ENCODE measurements at regions not wholly inside any gene's neighbourhood (a gene's known extent, or its start where the extent isn't known, plus 50 kb on each side); places are given as distances from the start of the nearest gene placed in this dataset.

DNA sequence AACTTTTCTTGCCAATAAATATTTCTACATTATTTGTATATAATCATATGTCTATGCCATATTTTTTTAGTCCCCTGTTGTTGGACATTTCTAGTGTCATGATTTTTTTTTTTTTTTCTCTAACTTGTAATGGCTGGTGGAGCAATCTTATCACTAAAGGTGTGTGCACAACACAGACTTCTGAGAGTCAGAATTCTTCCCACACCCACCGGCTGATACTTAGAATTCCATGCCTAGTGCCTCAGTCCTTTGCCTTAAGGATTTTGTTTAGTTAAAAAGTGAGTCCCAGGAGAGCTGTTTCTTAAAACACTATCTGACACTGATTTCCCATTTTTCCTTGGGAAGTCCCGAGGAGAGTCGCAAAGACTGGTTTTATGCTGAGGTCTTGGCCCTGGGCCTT lies 87.7 kb upstream of the BARX2 start:
- DNase-seq (ENCODE audit: low spot score) (no peak), ATAC-seq (ENCODE audit: low read depth) (no peak)
- TF ChIP-seq CTCF (IDR thresholded peaks at IDR 0.05; ENCODE audit: poor library complexity, severe bottlenecking): no peak
- H3K36me3 ChIP-seq (ENCODE audit: low read depth): no peaks in the 10 kb centered on the region
- H3K9me3 ChIP-seq (ENCODE audit: severe bottlenecking): no peaks in the 10 kb centered on the region
- H3K4me3 ChIP-seq (ENCODE audit: severe bottlenecking): no peak overlapping the region
- no peak overlapping the region for H3K27ac ChIP-seq (ENCODE audit: poor library complexity, severe bottlenecking)
- no peaks in the 10 kb centered on the region for H3K4me1 ChIP-seq (ENCODE audit: insufficient read depth, poor library complexity, severe bottlenecking)
- H3K27me3 ChIP-seq (ENCODE audit: insufficient read depth, poor library complexity, severe bottlenecking): no peaks in the 10 kb centered on the region

DNA sequence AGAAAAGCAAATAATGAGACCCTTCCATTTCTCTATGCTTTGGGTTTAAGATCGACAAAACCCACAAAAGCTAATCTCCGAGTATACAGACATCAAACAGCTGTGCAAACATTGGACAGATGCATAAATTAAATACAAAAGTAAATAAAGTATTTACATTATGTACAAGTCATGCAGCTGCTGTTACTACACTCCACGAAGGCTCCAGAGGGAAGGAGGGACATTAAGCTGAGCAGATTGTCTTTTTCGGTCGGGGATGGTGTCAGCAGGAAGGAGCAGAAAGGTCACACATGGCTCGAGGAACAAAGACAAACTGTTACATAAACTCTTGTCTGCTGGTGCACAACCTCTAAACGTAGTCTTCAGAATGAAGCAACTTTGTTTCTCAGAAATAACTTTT lies 88.8 kb upstream of the BARX2 start:
- Histone ChIP-seq H3K9me3 (ENCODE audit: severe bottlenecking) (no peaks in the 10 kb centered on the region), H3K4me1 (ENCODE audit: insufficient read depth, poor library complexity, severe bottlenecking) (no peaks in the 10 kb centered on the region), H3K36me3 (ENCODE audit: low read depth) (no peaks in the 10 kb centered on the region), H3K27me3 (ENCODE audit: insufficient read depth, poor library complexity, severe bottlenecking) (no peaks in the 10 kb centered on the region), H3K27ac (ENCODE audit: poor library complexity, severe bottlenecking) (no peak overlapping the region), H3K4me3 (ENCODE audit: severe bottlenecking) (no peak overlapping the region)
- no peak for TF ChIP-seq CTCF (IDR thresholded peaks at IDR 0.05; ENCODE audit: poor library complexity, severe bottlenecking)
- no peak for ATAC-seq (ENCODE audit: low read depth)
- no peak for DNase-seq (ENCODE audit: low spot score)

- TF ChIP-seq CTCF (IDR thresholded peaks at IDR 0.05; ENCODE audit: poor library complexity, severe bottlenecking): no peak
- H3K4me1 ChIP-seq (ENCODE audit: insufficient read depth, poor library complexity, severe bottlenecking): peaks cover under 1% of the 10 kb centered on the region
- no peak for DNase-seq (ENCODE audit: low spot score)
- H3K36me3 ChIP-seq (ENCODE audit: low read depth): no peaks in the 10 kb centered on the region
- ATAC-seq (ENCODE audit: low read depth): no peak
- H3K9me3 ChIP-seq (ENCODE audit: severe bottlenecking): no peaks in the 10 kb centered on the region
- H3K27me3 ChIP-seq (ENCODE audit: insufficient read depth, poor library complexity, severe bottlenecking): no peaks in the 10 kb centered on the region
- no peak overlapping the region for H3K4me3 ChIP-seq (ENCODE audit: severe bottlenecking)
- H3K27ac ChIP-seq (ENCODE audit: poor library complexity, severe bottlenecking): no peak overlapping the region
Measured at GRCh38 chr11:129285402-129285786, 90.3 kb upstream of the BARX2 start.

DNA sequence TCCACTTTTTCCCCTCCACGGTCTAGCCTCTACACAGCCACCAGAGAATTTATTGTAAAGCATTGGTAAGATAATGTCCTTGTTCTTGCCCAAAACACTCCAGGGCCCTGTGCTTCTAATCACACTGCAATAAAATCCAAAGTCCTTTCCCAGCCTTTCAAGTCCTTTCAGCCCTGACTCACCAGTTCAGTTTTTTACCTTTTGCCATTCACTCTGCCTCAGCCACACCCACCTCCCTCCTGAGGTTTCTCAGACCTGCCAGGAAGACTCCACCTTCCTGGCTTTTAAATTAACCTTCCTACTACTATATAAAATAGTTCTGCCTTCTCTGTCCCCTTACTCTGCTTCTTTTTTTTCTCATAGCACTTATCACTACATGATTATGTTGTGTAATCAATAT lies 91.0 kb upstream of the ARHGAP32 start:
- ATAC-seq (ENCODE audit: low read depth) (peak; percentile 83), DNase-seq (ENCODE audit: low spot score) (no peak)
- no peak for TF ChIP-seq CTCF (IDR thresholded peaks at IDR 0.05; ENCODE audit: poor library complexity, severe bottlenecking)
- H3K36me3 ChIP-seq (ENCODE audit: low read depth): no peaks in the 10 kb centered on the region
- H3K4me1 ChIP-seq (ENCODE audit: insufficient read depth, poor library complexity, severe bottlenecking): peaks cover 5% of the 10 kb centered on the region
- H3K27ac ChIP-seq (ENCODE audit: poor library complexity, severe bottlenecking): no peak overlapping the region
- H3K27me3 ChIP-seq (ENCODE audit: insufficient read depth, poor library complexity, severe bottlenecking): no peaks in the 10 kb centered on the region
- H3K9me3 ChIP-seq (ENCODE audit: severe bottlenecking): no peaks in the 10 kb centered on the region
- H3K4me3 ChIP-seq (ENCODE audit: severe bottlenecking): no peak overlapping the region

DNA sequence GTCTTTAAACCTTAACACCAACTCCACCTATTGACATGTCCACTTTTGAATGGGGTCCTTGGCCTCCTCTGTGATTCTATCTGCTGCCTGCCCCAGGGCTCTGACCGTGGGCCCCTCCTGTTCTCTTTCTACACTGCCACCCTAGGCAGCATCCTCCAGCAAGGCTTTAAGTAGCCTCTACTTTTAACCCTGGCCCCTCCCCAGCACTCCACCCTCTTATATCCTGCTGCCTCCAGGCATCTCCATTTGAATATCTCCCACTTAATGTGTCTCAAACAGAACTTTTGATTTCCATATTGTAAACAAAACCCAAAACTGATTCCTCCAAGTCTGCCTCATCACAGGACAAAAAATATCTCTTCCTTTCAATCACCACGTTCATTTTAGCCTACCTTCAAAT lies 90.5 kb upstream of the ARHGAP32 start:
- DNase-seq (ENCODE audit: low spot score): no peak
- Histone ChIP-seq H3K9me3 (ENCODE audit: severe bottlenecking) (no peaks in the 10 kb centered on the region), H3K36me3 (ENCODE audit: low read depth) (no peaks in the 10 kb centered on the region), H3K27me3 (ENCODE audit: insufficient read depth, poor library complexity, severe bottlenecking) (no peaks in the 10 kb centered on the region), H3K27ac (ENCODE audit: poor library complexity, severe bottlenecking) (no peak overlapping the region), H3K4me3 (ENCODE audit: severe bottlenecking) (no peak overlapping the region), H3K4me1 (ENCODE audit: insufficient read depth, poor library complexity, severe bottlenecking) (peaks cover 5% of the 10 kb centered on the region)
- no peak for TF ChIP-seq CTCF (IDR thresholded peaks at IDR 0.05; ENCODE audit: poor library complexity, severe bottlenecking)
- no peak for ATAC-seq (ENCODE audit: low read depth)
